Mononuclear cell (primary cell): ENCODE measurements at regions not wholly inside any gene's neighbourhood (a gene's known extent, or its start where the extent isn't known, plus 50 kb on each side); places are given as distances from the start of the nearest gene placed in this dataset.

ENCODE experiments used
- H3K27me3 ChIP-seq: 2 replicates; pipeline ENCODE4 v1.6.0; 2011; ENCODE audit warnings: low read length, control low read depth; ENCODE audit not compliant: insufficient read depth
- H3K4me1 ChIP-seq: 2 replicates; pipeline ENCODE4 v1.5.1; 2011; ENCODE audit warnings: mild to moderate bottlenecking, low read length, control low read depth; ENCODE audit not compliant: insufficient read depth
- H3K4me3 ChIP-seq: 2 replicates; pipeline ENCODE4 v1.5.1; 2011; ENCODE audit warnings: mild to moderate bottlenecking, low read length, moderate library complexity
- H3K9me3 ChIP-seq: 2 replicates; pipeline ENCODE4 v1.5.1; 2011; ENCODE audit warnings: low read depth, mild to moderate bottlenecking, control low read depth, low read length

DNA sequence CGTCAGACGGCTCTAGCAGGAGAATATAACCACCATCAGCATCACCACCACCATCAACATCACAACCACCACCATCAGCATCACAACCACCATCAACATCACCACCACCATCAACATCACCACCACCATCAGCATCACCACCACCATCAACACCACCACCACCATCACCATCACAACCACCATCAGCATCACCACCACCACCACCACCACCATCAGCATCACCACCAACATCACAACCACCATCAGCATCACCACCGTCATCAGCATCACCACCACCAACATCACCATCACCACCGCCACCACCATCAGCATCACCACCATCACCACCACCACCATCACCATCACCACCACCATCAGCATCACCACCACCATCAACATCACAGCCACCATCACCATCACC lies 210.7 kb downstream of the C9orf50 start:
- Histone ChIP-seq H3K27me3 (no peaks in the 10 kb centered on the region), H3K9me3 (no peaks in the 10 kb centered on the region), H3K4me1 (peaks cover 31% of the 10 kb centered on the region), H3K4me3 (no peak overlapping the region)

DNA sequence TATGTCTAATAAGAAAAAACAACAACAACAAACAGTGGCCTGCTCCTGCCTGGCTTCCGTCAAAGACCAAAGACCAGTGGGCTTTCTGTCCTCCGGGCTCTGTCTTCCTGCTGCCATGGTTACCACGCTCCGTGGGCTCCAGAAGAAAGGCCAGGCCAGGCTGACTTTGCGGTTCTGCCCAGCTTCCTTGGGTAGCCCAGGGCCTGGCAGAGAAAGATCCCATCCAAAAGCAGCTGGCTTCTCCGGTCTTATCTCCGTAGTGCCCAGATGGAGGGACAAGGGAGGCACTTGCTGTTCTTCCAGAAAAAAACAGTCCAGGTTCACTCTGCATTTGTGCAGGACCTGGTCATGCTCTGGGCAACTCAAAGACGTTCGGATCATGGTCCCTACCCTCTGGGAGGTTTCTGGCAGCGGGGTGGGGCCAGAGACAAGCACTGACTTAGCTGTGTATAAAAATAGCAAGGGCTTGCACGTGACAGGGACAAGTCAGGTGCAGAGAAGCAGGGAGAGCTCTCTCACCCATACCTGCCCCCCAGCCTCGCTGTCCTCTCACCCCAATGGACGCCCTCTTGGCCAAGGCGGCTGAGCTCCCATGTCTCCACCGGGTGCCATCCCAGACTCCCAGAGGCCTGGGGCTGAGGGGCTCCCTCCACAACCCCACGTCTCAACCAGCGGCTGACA lies 212.2 kb downstream of the C9orf50 start:
- Histone ChIP-seq H3K4me1 (peaks cover 17% of the 10 kb centered on the region), H3K4me3 (no peak overlapping the region), H3K9me3 (no peaks in the 10 kb centered on the region), H3K27me3 (no peaks in the 10 kb centered on the region)

DNA sequence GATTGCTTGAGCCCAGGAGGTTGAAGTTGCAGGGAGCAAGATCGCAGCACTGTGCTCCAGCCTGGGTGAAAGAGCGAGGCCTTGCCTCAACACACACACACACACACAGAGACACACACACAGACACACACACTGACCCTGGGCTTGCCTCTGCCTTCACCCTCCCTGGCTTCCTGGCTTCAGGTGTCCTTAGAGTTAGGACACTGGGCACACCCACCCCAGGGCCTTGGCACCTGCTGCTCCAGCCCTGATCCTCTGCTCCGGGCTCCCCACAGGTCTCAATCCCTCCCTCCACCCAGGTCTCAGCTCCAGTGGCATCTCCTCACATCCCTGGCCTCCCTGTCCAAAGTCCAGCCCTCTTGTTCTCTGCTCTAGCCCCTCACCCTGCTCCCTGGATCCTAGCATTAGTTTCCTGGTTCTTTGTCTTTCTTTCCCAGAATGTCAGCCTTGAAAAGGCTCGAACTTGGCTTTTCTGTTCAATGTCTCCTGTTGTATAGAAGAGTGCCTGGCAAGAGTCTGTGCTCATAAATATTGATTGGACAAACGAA lies 212.9 kb downstream of the C9orf50 start:
- H3K4me3 ChIP-seq = no peak overlapping the region
- peaks cover 16% of the 10 kb centered on the region for H3K4me1 ChIP-seq
- no peaks in the 10 kb centered on the region for H3K27me3 ChIP-seq
- H3K9me3 ChIP-seq = no peaks in the 10 kb centered on the region

DNA sequence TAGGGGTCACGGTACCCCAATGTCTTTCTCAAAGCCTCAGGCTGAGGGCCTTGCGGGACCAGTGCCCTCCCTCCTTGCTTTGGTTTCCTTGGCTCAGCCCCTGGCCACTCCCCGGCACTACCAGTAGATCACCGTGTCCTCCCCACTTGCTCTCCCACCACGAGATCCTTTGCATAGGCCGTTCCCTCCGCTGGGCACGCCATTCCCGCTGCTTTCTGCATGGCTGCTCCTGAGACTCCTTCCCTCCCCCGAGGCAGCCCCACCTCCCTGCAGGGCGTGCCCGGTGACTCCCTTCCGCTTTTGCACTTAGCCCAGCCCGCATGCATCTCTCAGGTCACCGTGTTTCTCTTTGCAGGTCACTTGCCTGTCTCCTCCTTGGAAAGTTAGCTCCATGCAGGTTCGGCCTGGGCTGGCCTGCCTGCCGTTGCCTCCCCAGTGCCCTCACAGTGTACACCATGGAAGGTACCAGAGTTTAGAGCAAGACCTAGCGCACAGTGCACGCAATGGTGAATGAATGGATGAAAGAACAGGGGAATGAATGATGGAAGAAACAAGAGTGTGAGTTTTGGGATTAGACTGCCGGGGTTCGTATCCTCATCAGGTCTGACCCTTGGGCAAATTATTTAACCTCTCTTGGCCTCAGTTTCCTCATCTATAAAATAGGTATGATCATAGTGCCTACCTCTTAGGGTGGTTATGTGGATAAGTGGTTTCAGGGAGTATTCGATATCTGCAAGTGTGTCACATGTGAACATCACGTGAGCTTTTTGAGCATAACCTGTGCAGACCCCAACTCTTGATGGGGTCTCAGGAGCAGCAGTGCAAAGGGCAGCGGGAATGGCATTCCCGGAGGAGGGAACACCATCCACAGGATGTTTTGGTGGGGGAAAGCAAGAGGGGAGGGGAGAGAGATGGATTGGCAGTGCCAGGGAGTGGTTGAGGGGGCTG lies 214.3 kb downstream of the C9orf50 start:
- Histone ChIP-seq H3K9me3 (no peaks in the 10 kb centered on the region), H3K27me3 (no peaks in the 10 kb centered on the region), H3K4me3 (no peak overlapping the region), H3K4me1 (peaks cover 6% of the 10 kb centered on the region)

DNA sequence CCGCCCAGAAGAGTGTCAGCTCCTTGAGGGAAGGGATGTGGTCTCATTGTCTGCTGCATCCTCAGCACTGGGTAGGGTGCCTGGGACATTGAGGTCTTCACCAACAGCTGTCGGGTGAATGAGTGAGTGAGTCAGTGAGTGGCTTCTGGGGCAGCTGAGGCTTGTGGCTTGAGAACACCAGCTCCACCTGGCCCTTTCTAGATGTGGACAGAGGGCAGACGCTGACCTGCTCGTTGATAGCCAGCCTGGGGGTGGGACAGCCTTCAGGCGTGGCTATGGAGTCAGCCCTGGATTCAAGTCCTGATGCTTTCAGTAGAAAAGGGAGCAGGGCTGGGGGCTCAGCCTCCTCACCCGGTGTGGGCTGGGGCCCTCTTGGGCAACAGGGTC lies 215.1 kb downstream of the C9orf50 start:
- H3K4me3 ChIP-seq = no peak overlapping the region
- no peaks in the 10 kb centered on the region for H3K27me3 ChIP-seq
- peaks cover 6% of the 10 kb centered on the region for H3K4me1 ChIP-seq
- no peaks in the 10 kb centered on the region for H3K9me3 ChIP-seq

DNA sequence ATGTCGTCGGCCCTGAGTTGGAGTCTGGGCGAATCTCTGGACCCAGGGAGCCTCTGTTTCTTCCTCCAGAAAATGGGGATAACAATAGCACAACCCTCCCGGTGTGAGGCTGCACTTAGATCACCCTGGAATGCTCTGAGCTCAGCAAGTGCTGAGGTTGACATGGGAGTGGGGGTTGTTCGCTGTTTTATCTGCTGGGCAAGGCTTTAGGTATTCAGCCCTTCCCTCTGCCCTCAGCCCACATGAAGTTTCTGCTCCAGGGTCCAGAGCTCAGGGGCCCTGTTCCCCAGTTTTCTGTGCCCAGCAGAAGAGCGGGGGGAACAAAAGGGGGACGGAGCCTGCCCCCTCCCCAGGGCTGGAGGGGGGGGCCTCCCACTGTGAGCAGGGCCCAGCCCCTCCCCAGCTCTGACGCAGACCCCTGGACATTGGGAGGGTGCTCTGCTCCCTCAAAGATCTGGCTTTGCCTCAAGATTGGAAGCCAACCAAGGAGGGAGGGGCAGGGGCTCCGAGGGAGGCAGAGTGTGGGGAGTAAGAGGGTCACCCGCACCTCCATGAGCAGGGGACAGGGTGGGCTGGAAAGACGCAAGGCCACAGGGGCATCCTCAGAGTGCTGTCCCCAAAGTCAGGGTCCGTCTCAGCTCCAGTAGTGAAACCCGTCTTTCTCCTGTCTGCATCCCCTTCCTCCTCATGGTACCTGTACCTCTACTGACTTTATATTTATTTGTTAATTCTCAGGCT lies 215.6 kb downstream of the C9orf50 start:
- H3K4me3 ChIP-seq = no peak overlapping the region
- H3K27me3 ChIP-seq = no peaks in the 10 kb centered on the region
- H3K4me1 ChIP-seq = peaks cover 6% of the 10 kb centered on the region
- H3K9me3 ChIP-seq = no peaks in the 10 kb centered on the region

DNA sequence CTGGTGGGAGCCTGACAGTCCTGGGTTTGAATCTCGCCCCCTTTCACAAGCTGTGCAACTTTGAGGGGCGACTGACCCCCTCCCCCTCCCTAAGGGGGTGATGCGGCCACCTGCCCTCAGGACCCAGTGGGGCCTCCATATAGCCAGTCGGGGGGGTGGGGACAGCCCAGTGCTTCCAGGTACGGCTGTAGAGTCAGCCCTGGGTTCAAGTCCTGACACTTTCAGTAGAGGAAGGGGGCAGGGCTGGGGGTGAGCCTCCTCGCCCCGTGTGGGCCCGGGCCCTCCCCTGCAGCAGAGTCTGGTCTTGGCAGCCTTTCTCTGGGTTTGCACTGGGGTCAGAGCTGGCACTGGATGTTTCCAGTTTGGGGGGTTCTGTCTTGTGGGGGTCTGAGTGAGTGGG lies 216.3 kb downstream of the C9orf50 start:
- no peaks in the 10 kb centered on the region for H3K9me3 ChIP-seq
- peaks cover 6% of the 10 kb centered on the region for H3K4me1 ChIP-seq
- no peaks in the 10 kb centered on the region for H3K27me3 ChIP-seq
- H3K4me3 ChIP-seq = no peak overlapping the region

DNA sequence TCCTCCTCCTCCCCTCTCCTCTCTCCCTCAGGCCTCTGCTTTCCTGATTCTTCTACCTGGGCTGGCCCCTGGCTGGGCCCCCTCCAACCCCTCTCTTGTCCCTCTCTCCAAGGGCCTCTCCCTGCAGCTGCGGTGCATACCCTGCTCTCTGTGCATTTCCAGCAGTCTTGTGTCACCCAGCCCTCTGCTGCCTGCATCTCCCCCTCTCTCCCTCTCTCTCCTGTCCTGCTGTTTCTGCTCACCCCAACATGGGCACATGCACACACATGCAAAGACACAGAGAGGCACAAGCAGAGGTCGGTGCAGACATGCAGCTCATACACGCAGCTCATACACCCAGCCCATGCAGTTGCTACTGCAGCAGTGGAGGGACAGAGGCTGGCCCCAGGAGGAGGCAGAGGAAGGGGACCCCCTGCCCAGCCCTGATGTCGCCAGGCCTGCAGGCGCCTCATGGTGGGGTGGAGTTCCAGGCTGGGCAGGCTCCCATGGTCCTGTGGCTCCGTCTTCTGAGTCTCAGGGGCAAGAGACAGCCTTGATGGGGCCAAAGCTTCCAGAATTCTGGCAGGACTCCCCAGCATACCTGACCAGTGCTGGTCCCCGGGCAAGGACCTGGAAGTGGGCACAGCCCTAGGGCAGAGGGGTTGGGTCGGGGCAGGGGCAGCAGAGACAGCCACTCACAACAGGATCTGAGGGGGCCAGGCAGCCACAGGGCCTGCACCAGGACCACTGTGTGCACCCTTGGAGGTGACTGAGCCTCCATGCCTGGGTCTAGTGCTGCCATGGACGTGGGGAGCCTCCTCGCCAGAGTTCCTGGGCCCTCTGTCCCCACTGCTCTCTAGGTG lies 216.9 kb downstream of the C9orf50 start:
- Histone ChIP-seq H3K9me3 (no peaks in the 10 kb centered on the region), H3K4me1 (peaks cover 6% of the 10 kb centered on the region), H3K27me3 (no peaks in the 10 kb centered on the region), H3K4me3 (no peak overlapping the region)

DNA sequence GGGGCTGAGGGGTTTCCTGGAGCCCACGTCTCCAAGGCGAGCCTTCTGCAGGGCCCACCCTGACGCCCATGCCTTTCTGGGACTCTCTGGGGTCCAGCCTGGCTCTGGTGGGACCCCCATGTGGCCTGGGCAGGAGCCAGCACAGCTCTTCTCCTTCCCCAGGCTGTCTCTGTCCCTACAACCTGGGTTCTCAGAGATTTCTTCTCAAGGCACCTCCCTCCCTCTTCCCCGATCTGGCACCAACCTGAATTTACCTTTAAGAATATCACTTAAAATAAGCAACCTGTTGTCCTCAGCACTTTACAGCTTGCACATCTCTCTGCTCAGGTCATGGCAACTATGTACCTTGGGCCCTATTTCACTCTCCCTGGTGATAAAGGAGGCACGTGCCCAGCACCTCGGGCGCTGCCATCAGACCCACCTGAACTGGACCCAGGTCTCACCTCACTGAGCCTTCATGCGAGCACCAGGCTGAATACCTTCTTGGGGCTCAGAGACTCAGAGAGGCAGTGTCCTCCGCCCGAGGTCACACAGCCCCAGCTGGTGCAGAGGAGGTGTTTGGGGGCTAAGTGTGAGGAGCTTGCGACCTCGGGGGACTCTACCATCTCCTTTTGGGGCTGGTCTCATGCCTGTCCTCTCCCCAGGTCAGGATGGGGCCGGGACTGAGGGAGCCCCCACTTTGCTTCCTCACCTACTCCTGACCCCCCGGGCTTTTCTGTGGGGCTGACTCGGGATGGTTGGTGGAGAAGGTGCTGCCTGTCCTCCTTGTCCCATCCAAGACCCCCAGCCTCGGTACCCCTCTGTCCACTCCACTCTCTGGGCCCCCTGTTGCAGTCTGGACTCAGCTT lies 217.7 kb downstream of the C9orf50 start:
- Histone ChIP-seq H3K27me3 (no peaks in the 10 kb centered on the region), H3K4me1 (peaks cover 6% of the 10 kb centered on the region), H3K9me3 (no peaks in the 10 kb centered on the region)

DNA sequence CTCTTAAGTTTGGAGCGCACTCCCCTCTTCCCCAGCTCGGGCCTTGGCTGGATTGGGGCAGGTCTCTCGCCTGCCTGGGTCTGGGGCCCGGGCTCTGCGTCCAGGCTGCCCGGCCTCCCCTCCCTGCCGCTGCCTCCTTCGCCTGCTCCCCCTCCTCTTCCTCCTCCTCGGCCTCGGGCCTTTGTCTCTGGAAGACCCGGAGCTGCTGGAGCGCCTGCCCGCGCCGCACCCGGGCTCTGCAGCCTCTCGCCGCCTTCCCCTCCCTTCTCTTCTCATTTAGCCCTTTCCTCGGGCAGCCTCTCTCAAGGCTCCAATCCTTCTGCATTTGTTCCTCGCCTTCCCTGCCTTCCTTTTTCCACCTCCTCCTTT lies 218.5 kb downstream of the C9orf50 start:
- Histone ChIP-seq H3K4me3 (no peak overlapping the region), H3K4me1 (peaks cover 6% of the 10 kb centered on the region), H3K9me3 (no peaks in the 10 kb centered on the region), H3K27me3 (no peaks in the 10 kb centered on the region)

More for the DNA sequence above, 217.7 kb downstream of the C9orf50 start:
- no peak overlapping the region for H3K4me3 ChIP-seq

DNA sequence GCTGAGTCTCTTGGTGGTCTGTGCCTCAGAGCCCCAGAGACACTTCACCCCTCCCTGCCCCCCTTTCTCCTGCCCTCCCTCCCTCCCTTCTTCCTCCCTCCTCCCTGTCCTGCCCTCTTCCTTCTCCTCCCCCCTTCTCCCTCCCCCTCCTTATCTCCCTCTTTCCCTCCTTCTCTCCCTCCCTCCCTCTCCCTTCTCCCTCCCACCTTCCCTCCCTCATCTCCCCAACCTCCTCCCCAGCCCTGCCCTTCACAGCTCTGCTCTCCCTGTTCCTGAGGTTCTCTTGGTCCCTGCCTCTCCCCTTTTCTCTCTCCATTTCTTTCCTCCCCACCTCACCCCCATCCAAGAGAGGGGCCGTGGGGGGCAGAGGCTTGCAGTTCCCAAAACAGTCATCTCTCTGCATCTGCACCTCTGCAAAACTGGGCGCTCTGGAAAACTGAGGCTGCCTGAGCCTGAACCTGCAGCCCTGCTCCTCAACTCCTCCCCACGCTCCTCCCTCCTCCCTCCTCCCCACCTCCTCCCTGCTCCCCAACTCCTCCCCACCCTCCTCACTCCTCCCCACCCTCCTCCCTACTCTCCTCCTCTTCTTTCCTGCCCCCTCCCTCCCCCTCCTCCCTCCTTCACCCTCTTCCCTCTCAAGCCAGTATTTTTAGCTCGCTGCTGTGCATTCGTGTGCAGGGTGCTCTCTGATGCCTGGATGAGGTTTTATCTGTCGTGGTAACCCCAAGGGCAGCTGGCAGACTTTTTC lies 219.1 kb downstream of the C9orf50 start:
- Histone ChIP-seq H3K4me3 (no peak overlapping the region), H3K27me3 (no peaks in the 10 kb centered on the region), H3K9me3 (no peaks in the 10 kb centered on the region), H3K4me1 (peaks cover 4% of the 10 kb centered on the region)

DNA sequence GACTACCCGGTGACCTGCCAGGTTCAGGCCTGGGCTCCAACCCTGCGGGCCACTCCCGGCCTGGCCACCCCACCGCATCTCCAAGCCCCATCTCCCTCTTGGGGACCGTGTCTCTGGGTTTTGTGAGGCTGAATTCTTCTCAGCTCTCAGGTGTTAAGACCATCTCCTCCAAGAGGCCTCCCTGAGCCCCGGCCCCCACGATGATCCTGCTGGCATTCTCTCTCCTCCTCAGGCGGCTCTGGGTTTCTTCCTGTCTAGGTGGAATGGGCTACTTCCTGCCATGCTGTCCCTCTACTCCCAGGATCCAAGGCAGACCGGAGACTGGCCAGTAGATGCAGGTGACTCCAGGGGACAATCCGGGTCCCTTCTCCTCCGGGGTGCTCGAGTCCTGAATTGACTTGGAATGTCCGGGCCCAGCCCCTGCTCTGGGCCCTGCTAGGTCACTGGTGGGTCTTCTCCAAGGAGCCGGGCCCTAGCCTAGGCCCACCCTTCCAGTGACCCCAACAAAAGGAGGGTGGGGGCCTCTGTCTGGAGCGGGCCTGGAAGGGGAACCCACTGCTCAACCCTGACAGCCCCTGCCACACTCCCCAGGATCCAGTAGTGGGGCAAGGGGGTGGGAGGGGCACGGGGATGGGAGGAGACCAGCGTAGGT lies 219.8 kb downstream of the C9orf50 start:
- Histone ChIP-seq H3K9me3 (no peaks in the 10 kb centered on the region), H3K27me3 (no peaks in the 10 kb centered on the region), H3K4me3 (no peak overlapping the region)

More for the DNA sequence above, 219.8 kb downstream of the C9orf50 start:
- H3K4me1 ChIP-seq = no peaks in the 10 kb centered on the region
